GM12873 (cell line): ENCODE measurements at regions not wholly inside any gene's neighbourhood (a gene's known extent, or its start where the extent isn't known, plus 50 kb on each side); places are given as distances from the start of the nearest gene placed in this dataset.

Source experiments
- TF ChIP-seq, protein P1 (sequence below): IDR thresholded peaks from 2 replicates; pipeline ENCODE4 v1.5.1; 2012; ENCODE audit warnings: low read depth, mild to moderate bottlenecking, moderate library complexity, low read length, control low read depth; ENCODE audit not compliant: insufficient read depth; ENCODE audit errors: missing control alignments

DNA sequence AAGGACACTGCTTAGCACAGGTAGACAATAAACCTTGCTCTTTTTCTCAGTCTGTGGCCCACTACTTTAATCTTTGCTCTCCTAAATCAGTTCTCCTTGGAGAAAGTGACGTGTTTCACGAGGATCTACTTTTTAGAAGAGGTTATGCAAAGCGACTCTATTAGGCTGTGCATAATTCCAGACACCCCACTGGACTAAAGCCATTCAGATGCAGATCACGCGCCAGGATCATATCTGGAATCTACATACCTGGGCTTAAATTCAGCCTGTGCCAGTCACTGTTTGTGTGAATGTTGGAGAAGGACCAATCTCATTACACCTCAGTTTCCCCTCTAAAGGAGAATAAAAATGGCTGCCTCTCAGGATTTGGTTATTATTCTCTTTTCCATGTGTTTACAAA is 413.0 kb upstream of the MYT1L start:
- TF ChIP-seq, protein P1, sequence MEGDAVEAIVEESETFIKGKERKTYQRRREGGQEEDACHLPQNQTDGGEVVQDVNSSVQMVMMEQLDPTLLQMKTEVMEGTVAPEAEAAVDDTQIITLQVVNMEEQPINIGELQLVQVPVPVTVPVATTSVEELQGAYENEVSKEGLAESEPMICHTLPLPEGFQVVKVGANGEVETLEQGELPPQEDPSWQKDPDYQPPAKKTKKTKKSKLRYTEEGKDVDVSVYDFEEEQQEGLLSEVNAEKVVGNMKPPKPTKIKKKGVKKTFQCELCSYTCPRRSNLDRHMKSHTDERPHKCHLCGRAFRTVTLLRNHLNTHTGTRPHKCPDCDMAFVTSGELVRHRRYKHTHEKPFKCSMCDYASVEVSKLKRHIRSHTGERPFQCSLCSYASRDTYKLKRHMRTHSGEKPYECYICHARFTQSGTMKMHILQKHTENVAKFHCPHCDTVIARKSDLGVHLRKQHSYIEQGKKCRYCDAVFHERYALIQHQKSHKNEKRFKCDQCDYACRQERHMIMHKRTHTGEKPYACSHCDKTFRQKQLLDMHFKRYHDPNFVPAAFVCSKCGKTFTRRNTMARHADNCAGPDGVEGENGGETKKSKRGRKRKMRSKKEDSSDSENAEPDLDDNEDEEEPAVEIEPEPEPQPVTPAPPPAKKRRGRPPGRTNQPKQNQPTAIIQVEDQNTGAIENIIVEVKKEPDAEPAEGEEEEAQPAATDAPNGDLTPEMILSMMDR = no peak

DNA sequence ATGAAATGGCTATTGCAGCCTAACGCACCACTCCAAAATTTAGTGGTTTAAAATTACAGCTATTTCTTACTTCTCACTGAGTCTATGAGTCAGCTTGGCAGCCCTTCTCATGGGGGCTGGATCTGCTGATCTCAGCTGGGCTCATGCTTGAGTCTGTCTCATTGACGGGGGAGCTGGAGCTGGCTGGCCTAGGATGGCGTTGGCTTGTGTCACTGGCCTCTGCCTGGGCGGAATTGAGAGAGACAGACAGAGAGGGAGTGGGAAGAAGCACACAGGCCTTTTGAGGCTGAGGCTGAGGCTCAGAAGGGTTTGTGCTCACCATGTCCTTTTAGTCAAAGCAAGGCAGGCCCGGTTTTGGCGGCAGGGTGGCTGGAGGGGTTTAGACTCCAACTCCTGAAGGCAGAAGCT is 412.1 kb upstream of the MYT1L start:
- TF ChIP-seq, protein P1 = no peak

DNA sequence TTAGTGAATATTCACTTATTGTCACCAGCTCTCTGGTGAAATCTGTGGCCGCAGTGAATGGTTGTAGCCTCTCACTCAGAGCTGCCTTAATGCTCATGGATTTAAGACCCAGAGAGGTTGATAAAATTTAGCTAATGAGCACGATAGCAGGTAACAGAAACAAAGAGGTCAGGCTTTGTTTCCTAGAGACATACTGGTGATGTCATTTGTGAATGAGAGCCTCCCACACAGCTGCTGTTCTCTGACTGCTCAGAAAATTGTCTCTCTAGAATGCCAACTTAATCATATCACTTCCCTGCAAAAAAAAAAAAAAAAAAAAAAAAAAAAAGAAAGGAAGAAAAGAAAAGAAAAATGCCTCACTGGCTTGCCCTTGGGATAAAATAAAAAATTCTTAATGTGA is 411.7 kb upstream of the MYT1L start:
- TF ChIP-seq, protein P1 = no peak

DNA sequence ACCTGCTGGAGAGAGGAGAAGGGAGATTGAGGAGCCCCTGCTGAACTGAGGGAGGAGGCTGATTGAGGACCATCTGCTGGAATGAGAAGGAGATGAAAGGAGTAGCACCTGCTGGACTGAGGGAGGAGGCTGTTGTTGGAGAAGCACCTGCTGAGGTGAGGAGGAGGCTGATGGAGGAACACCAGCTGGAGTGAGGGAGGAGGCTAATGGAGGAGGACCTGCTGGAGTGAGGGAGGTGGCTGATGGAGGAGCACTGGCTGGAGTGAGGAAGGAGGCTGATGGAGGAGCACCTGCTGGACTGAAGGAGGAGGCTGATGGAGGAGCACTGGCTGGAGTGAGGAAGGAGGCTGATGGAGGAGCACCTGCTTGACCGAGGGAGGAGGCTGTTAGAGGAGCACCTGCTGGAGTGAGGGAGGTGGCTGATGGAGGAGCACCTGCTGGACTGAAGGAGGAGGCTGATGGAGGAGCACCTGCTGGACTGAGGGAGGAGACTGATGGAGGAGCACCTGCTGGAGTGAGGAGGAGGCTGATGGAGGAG is 409.2 kb upstream of the MYT1L start:
- TF ChIP-seq, protein P1 = no peak

DNA sequence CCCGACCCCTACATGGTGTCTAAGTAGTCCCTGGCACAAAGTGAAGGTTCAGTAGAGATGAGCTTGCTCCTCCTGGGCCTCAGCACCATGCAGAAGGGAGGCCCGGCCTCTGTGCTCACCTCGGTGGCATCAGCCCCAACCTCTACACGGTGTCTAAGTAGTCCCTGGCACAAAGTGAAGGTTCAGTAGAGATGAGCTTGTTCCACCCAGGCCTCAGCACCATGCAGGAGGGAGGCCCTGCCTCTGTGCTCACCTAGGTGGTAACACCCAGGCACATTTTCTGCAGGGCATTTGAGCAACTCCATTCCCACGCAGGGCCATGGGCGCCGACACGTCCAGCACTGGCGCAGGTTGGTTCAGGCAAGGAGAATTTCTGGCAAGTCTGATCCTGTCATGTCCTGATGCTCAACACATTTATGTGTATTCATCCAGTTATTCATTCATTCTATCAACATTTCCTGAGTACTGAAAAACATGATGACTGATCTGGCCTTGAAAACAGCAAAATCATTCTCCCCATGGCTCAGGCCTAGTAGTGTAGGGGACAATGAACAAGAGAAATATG is 408.2 kb upstream of the MYT1L start:
- TF ChIP-seq, protein P1 = no peak

DNA sequence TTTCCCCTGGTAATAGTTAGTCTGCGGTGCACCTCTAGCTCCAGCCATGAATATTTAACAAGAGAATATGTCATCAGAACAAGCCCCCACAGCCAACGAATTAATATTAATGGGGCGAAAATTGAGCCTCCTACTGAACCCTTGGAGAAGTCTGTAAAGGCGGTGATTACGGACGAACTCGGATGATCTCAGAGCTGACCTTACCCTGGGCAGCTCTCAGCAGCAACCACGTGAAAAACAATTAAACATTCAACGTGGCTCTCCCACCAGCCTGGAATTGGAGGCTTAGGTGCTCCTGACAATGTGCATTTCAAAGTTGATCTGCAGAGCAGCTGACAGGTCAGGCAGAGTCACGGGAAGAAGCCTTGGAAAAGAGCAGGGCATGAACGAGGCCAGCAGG is 407.6 kb upstream of the MYT1L start:
- TF ChIP-seq, protein P1 = no peak

DNA sequence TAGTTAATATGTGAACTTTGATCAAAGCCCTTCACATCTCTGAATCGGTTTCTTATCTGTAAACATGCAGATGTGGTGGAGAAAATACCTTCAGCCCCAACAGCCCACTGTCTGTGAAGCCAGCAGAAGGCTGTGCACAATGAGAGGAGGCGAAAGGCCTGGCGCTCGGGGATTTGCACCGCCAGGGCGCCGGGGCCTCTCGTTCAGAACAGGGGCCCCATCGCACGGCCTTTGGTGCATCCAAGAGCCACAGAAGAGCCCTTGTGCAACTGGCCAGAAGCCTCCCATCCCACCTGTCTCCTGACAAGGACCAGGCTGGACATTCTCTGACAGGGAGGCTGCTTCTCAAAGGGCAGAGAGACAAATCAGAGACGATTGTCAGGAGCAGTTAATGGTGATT is 407.2 kb upstream of the MYT1L start:
- TF ChIP-seq, protein P1 = no peak
